MM.1S (cell line): ENCODE measurements at regions not wholly inside any gene's neighbourhood (a gene's known extent, or its start where the extent isn't known, plus 50 kb on each side); places are given as distances from the start of the nearest gene placed in this dataset.

Experiments
- EZH2 ChIP-seq: fragments of 300-600 bp; sonication (generic); optimal IDR thresholded peaks from 2 replicates; pipeline ENCODE3; 2017; ENCODE audit warnings: low read depth, mild to moderate bottlenecking, antibody characterized with exemption, low read length, mixed read lengths
- EZH2phosphoT487 ChIP-seq: fragments of 300-600 bp; sonication (generic); IDR thresholded peaks from 2 replicates; pipeline ENCODE4 v1.6.1; 2018; ENCODE audit warnings: antibody characterized with exemption, low read length
- TF ChIP-seq, protein P1 (sequence below): fragments of 300-600 bp; sonication (generic); IDR thresholded peaks from 2 replicates; pipeline ENCODE4 v1.5.1; 2016; ENCODE audit warnings: antibody characterized with exemption, low read length, mixed read lengths

DNA sequence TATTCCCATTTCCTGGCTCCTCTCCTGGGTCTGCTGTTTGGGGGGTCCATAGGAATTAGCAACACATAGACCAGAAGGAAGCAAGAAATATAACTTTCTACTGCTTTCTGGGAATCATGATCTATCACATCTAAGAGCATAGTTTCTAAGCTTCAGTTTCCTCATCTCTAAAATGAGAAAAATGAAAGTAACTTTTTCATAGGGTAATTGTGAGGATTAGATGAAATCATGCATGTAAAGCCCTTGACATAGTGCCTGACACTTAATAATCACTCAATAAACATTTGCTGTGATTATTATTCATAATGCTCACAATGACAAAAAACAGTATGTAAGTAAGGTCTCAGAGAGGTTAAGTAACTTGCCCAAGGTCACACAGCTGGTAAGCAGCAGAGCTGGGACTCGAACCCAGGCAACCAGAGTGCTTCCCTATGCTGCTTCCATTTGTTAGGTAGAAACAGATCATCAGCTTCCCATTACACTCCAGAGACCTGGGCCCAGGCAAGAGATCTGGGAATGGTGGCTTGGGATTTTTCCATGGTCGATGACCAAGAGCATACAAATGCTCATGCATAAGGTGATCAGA, 86.6 kb upstream of the MAFB start:
- TF ChIP-seq, protein P1, sequence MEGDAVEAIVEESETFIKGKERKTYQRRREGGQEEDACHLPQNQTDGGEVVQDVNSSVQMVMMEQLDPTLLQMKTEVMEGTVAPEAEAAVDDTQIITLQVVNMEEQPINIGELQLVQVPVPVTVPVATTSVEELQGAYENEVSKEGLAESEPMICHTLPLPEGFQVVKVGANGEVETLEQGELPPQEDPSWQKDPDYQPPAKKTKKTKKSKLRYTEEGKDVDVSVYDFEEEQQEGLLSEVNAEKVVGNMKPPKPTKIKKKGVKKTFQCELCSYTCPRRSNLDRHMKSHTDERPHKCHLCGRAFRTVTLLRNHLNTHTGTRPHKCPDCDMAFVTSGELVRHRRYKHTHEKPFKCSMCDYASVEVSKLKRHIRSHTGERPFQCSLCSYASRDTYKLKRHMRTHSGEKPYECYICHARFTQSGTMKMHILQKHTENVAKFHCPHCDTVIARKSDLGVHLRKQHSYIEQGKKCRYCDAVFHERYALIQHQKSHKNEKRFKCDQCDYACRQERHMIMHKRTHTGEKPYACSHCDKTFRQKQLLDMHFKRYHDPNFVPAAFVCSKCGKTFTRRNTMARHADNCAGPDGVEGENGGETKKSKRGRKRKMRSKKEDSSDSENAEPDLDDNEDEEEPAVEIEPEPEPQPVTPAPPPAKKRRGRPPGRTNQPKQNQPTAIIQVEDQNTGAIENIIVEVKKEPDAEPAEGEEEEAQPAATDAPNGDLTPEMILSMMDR: no peak
- no peak for TF ChIP-seq EZH2
- TF ChIP-seq EZH2phosphoT487: no peak
